ENCODE measurements at regions not wholly inside any gene's neighbourhood (a gene's known extent, or its start where the extent isn't known, plus 50 kb on each side); places are given as distances from the start of the nearest gene placed in this dataset.

- Histone ChIP-seq H3K36me3 (no peaks in the 10 kb centered on the region), H3K4me3 (no peak overlapping the region), H3K9me3 (replicated peaks) (no peaks in the 10 kb centered on the region), H3K4me1 (peaks cover 39% of the 10 kb centered on the region), H3K27ac (replicated peaks) (no peak overlapping the region), H3K27me3 (ENCODE audit: low read depth) (no peaks in the 10 kb centered on the region)
- no peak for TF ChIP-seq CTCF (IDR thresholded peaks at IDR 0.05; ENCODE audit: borderline replicate concordance)
- DNase-seq, result no peak
- intact Hi-C loops (cut with micrococcal nuclease), result loop anchor here (10.0 kb wide), 1 partner anchor 1022 kb away; no protein-coding TSS in a partner anchor
Observed at GRCh38 chr3:178386401-178386800, 149.8 kb upstream of the KCNMB2 start.

- no peak for TF ChIP-seq CTCF (IDR thresholded peaks at IDR 0.05; ENCODE audit: borderline replicate concordance)
- Histone ChIP-seq H3K27ac (replicated peaks) (no peak overlapping the region), H3K9me3 (replicated peaks) (no peaks in the 10 kb centered on the region), H3K4me1 (peaks cover 34% of the 10 kb centered on the region), H3K4me3 (no peak overlapping the region), H3K27me3 (ENCODE audit: low read depth) (no peaks in the 10 kb centered on the region), H3K36me3 (no peaks in the 10 kb centered on the region)
- no peak for DNase-seq
- intact Hi-C loops (cut with micrococcal nuclease), result loop anchor here (10.0 kb wide), 1 partner anchor 1022 kb away; no protein-coding TSS in a partner anchor
Observed at GRCh38 chr3:178386880-178387279, 149.4 kb upstream of the KCNMB2 start.

- Histone ChIP-seq H3K36me3 (no peaks in the 10 kb centered on the region), H3K4me1 (peaks cover 24% of the 10 kb centered on the region), H3K27me3 (ENCODE audit: low read depth) (no peaks in the 10 kb centered on the region), H3K27ac (replicated peaks) (no peak overlapping the region), H3K4me3 (no peak overlapping the region), H3K9me3 (replicated peaks) (no peaks in the 10 kb centered on the region)
- no peak for TF ChIP-seq CTCF (IDR thresholded peaks at IDR 0.05; ENCODE audit: borderline replicate concordance)
- no peak for DNase-seq
- intact Hi-C loops (cut with micrococcal nuclease), result loop anchor here (10.0 kb wide), 1 partner anchor 1024 kb away; no protein-coding TSS in a partner anchor
Observed at GRCh38 chr3:178388473-178388872, 147.8 kb upstream of the KCNMB2 start.

- no peaks in the 10 kb centered on the region for H3K9me3 ChIP-seq (replicated peaks)
- intact Hi-C loops (cut with micrococcal nuclease), result loop anchor here (10.0 kb wide), 1 partner anchor 1024 kb away; no protein-coding TSS in a partner anchor
- H3K27ac ChIP-seq (replicated peaks), result no peak overlapping the region
- no peaks in the 10 kb centered on the region for H3K36me3 ChIP-seq
- TF ChIP-seq CTCF (IDR thresholded peaks at IDR 0.05; ENCODE audit: borderline replicate concordance), result no peak
- no peaks in the 10 kb centered on the region for H3K27me3 ChIP-seq (ENCODE audit: low read depth)
- DNase-seq, result no peak
- peaks cover 17% of the 10 kb centered on the region for H3K4me1 ChIP-seq
- H3K4me3 ChIP-seq, result no peak overlapping the region
Observed at GRCh38 chr3:178389258-178389657, 147.0 kb upstream of the KCNMB2 start.

- Histone ChIP-seq H3K27ac (replicated peaks) (no peak overlapping the region), H3K4me1 (peaks cover 6% of the 10 kb centered on the region), H3K4me3 (no peak overlapping the region), H3K27me3 (ENCODE audit: low read depth) (no peaks in the 10 kb centered on the region), H3K36me3 (no peaks in the 10 kb centered on the region), H3K9me3 (replicated peaks) (no peaks in the 10 kb centered on the region)
- DNase-seq, result no peak
- intact Hi-C loops (cut with micrococcal nuclease), result no loop called here
- TF ChIP-seq CTCF (IDR thresholded peaks at IDR 0.05; ENCODE audit: borderline replicate concordance), result no peak
Observed at GRCh38 chr3:178392511-178392926, 143.7 kb upstream of the KCNMB2 start.

Data from left ventricle myocardium inferior (tissue), 1 donor.